NCI-H1417 treated with DMSO at 0.1 percent for 48 hours (cell line): ENCODE measurements at regions not wholly inside any gene's neighbourhood (a gene's known extent, or its start where the extent isn't known, plus 50 kb on each side); places are given as distances from the start of the nearest gene placed in this dataset.

Experiments used
- DNase-seq: peaks from one replicate; lab custom pipeline; 2025; lab: John Stamatoyannopoulos, UW

GRCh38 chr7:55629051-55629677 lies 56.9 kb upstream of the VOPP1 start:
- DNase-seq: no peak

- no peak for DNase-seq
These were observed 52.5 kb upstream of the VOPP1 start for GRCh38 chr7:55624813-55625212.

- no peak for DNase-seq
These were observed 51.3 kb upstream of the VOPP1 start for GRCh38 chr7:55623617-55624016.

GRCh38 chr7:55622241-55622640 lies 49.9 kb upstream of the VOPP1 start:
- DNase-seq: no peak
